ENCODE measurements at regions not wholly inside any gene's neighbourhood (a gene's known extent, or its start where the extent isn't known, plus 50 kb on each side); places are given as distances from the start of the nearest gene placed in this dataset.

GRCh38 chr3:79910337-79910736 lies 142.5 kb upstream of the ROBO1 start:
- no peak for DNase-seq

GRCh38 chr3:79906106-79906505 lies 138.3 kb upstream of the ROBO1 start:
- no peak for DNase-seq

- peak in 1 of 2 experiments; percentile 22 for DNase-seq
Measured at GRCh38 chr3:79902151-79902550, 134.4 kb upstream of the ROBO1 start.

- DNase-seq, result no peak
Measured at GRCh38 chr3:79898907-79899306, 131.1 kb upstream of the ROBO1 start.

GRCh38 chr3:79896086-79896485 lies 128.3 kb upstream of the ROBO1 start:
- no peak for DNase-seq

- no peak for DNase-seq
Measured at GRCh38 chr3:79887213-79887612, 119.4 kb upstream of the ROBO1 start.

GRCh38 chr3:79886204-79886603 lies 118.4 kb upstream of the ROBO1 start:
- DNase-seq, result no peak

- no peak for DNase-seq
Measured at GRCh38 chr3:79885407-79885806, 117.6 kb upstream of the ROBO1 start.

- no peak for DNase-seq
Measured at GRCh38 chr3:79884354-79884753, 116.6 kb upstream of the ROBO1 start.

GRCh38 chr3:79881431-79881830 lies 113.6 kb upstream of the ROBO1 start:
- no peak for DNase-seq

GRCh38 chr3:79878708-79879107 lies 110.9 kb upstream of the ROBO1 start:
- DNase-seq, result no peak

GRCh38 chr3:79874646-79875045 lies 106.8 kb upstream of the ROBO1 start:
- no peak for DNase-seq

- no peak for DNase-seq
Measured at GRCh38 chr3:79872483-79872882, 104.7 kb upstream of the ROBO1 start.

GRCh38 chr3:79871656-79872055 lies 103.9 kb upstream of the ROBO1 start:
- DNase-seq, result no peak

GRCh38 chr3:79870313-79870620 lies 102.5 kb upstream of the ROBO1 start:
- no peak for DNase-seq

GRCh38 chr3:79869461-79870312 lies 101.9 kb upstream of the ROBO1 start:
- DNase-seq, result no peak

GRCh38 chr3:79866162-79866561 lies 98.4 kb upstream of the ROBO1 start:
- no peak for DNase-seq

GRCh38 chr3:79864077-79864476 lies 96.3 kb upstream of the ROBO1 start:
- DNase-seq, result no peak

- DNase-seq, result no peak
Measured at GRCh38 chr3:79848876-79849275, 81.1 kb upstream of the ROBO1 start.

GRCh38 chr3:79847928-79848327 lies 80.1 kb upstream of the ROBO1 start:
- DNase-seq, result no peak

GRCh38 chr3:79846148-79846933 lies 78.5 kb upstream of the ROBO1 start:
- DNase-seq, result peak in 1 of 2 experiments; percentile 0

- no peak for DNase-seq
Measured at GRCh38 chr3:79845546-79845945, 77.7 kb upstream of the ROBO1 start.

- no peak for DNase-seq
Measured at GRCh38 chr3:79844176-79844575, 76.4 kb upstream of the ROBO1 start.

- DNase-seq, result no peak
Measured at GRCh38 chr3:79843180-79843579, 75.4 kb upstream of the ROBO1 start.
